Sciatic nerve (tissue), 2 donors: ENCODE measurements at regions not wholly inside any gene's neighbourhood (a gene's known extent, or its start where the extent isn't known, plus 50 kb on each side); places are given as distances from the start of the nearest gene placed in this dataset.

Source experiments
- ATAC-seq: fragments of 200-7000 bp; cut with Tn5 transposase; one replicate; pipeline ENCODE4 v1.9.1; 2020; ENCODE audit warnings: mild to moderate bottlenecking, moderate library complexity
- DNase-seq: peaks from one replicate; pipeline ENCODE4 v3.0.0-alpha.2; 2020; ENCODE audit warnings: low spot score
- intact Hi-C: fragments of 100-400 bp; cut with DNase I; formaldehyde crosslinking; loops from one replicate; pipeline ENCODE4 v1.14.2; 2022
- donor health status: DM: no; HTN: no; CAD: no.
- donor health status: DM: no; HTN: no; CAD: no.

GRCh38 chr1:189357317-189357716, 1120.3 kb downstream of the BRINP3 start:
- intact Hi-C loops = no loop called here
- DNase-seq (no peak), ATAC-seq (no peak)

GRCh38 chr1:189369612-189370011, 1108.1 kb downstream of the BRINP3 start:
- DNase-seq (no peak), ATAC-seq (no peak)
- intact Hi-C loops = no loop called here

DNA sequence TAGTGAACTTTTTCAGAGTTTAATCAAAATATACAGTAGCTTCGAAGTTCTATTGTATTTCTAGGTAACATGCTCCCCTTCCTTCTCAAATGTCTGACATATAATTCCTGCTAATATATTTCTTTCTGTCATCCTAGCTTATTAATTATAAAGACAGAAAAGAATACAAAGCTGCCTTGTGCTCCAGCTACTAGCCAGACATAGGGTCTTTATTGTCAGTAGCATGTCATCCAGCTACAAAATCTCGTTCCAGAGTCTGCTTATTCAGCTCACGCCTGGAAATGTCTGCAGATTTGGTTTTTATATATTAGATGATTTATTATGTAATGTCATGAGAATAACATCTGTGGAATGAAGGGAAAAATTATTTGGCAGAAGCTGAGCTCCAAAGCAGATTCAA, 1102.8 kb downstream of the BRINP3 start:
- DNase-seq (no peak), ATAC-seq (no peak)
- intact Hi-C loops = no loop called here

DNA sequence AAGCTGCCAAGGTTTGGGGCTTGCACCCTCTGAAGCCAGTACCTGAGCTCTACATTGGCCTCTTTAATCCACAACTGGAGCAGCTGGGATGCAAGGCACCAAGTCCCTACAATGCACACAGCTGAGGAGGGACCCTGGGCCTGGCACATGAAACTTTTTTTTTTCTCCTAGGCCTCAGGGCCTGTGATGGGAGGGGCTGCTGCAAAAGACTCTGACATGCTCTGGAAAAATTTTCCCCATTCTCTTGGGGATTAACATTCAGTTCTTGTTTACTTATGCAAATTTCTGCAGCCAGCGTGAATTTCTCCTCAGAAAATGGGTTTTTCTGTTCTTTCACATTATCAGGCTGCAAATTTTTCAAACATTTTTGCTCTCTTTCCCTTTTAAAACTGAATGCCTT, 1072.2 kb downstream of the BRINP3 start:
- ATAC-seq (no peak), DNase-seq (no peak)
- intact Hi-C loops = no loop called here

GRCh38 chr1:189409774-189410173, 1067.9 kb downstream of the BRINP3 start:
- no peak for ATAC-seq

GRCh38 chr1:189424746-189425331, 1052.8 kb downstream of the BRINP3 start:
- intact Hi-C loops = no loop called here
- no peak for DNase-seq
- no peak for ATAC-seq

More at GRCh38 chr1:189409774-189410173, 1067.9 kb downstream of the BRINP3 start:
- DNase-seq = no peak
- intact Hi-C loops = no loop called here

GRCh38 chr1:189429610-189430009, 1048.1 kb downstream of the BRINP3 start:
- DNase-seq (no peak), ATAC-seq (no peak)
- intact Hi-C loops = no loop called here

GRCh38 chr1:189431447-189431846, 1046.2 kb downstream of the BRINP3 start:
- intact Hi-C loops = no loop called here
- ATAC-seq (no peak), DNase-seq (no peak)

- DNase-seq = no peak
- intact Hi-C loops = no loop called here
- no peak for ATAC-seq
Measured at GRCh38 chr1:189432753-189433152, 1044.9 kb downstream of the BRINP3 start.

GRCh38 chr1:189434461-189434860, 1043.2 kb downstream of the BRINP3 start:
- intact Hi-C loops = no loop called here

DNA sequence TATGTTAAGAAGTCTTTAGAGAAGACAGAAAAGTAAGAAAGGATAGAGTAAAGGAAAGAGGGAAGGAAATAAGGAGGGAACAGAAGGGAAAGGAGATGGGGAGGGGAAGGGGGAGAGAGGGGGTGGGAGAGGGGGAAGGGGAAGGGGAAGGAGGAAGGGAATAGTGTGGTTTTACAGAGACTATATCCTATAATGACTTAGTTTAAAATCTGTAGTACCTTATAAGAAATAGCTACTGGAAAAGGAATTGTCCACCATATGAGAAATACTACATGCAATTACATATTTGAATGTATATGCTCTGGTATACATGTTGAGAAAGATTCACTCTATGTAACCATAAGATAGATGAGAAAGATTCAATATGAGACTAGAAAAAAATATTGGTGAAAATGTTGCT, 1042.3 kb downstream of the BRINP3 start:
- intact Hi-C loops = no loop called here
- ATAC-seq (no peak), DNase-seq (no peak)

More at GRCh38 chr1:189434461-189434860, 1043.2 kb downstream of the BRINP3 start:
- DNase-seq = no peak
- ATAC-seq = no peak

DNA sequence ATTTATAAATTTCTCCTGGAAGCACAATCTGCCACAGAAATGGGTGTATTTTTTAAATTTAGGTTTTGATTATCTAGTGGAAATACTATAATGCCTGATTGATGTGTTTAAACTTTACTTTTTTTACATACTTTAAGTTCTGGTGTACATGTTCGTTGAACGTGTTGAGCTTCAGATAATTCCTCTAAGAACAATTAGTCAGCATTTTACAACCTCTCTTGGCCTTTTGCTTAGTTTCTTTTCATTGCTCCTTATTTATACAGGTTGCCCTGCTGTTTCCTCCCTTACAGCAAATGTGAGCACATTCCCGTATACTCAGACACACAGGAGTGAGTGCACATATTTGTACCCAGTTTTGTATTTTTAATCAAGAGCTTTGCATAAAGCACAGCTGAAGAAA, 1038.9 kb downstream of the BRINP3 start:
- ATAC-seq (no peak), DNase-seq (no peak)
- intact Hi-C loops = no loop called here

DNA sequence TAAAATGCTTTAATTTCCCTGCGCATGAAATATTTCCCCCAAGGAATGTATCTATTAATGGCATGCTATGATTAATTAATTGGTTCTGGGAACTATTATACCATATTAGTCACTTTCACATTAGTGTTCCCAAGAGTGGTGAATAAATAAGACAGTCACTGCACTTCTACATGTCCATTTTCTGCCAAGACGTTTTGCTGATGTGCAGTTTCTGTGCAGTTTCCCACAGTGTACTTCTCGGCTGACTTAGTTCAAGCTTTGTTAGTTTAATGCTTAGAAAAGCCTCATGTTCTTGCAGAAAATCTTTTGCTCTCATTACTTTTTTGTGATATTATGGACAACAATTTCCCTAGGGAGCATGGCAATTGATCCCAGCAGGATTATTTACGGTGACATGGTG, 1014.5 kb downstream of the BRINP3 start:
- ATAC-seq (no peak), DNase-seq (no peak)
- intact Hi-C loops = no loop called here

DNA sequence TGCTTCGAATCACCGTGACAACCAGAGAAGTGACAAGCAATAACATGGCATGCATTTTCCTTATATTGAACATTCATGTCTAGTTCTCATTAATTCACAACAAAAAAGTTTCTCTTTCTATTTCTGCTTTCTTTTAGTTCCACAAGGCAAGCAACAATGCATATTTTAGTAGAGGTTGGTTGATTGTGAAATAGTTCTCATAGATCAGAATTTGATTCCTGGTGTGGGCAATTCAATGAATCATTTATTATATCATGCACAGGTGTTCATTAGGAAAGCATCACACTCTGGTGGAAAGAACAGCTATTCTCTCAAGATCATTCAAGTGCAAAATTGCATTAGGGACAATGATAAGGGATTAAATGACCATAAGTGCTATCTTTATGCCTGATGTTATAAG, 980.9 kb downstream of the BRINP3 start:
- no peak for DNase-seq
- no peak for ATAC-seq
- intact Hi-C loops = no loop called here

GRCh38 chr1:189499736-189500135, 977.9 kb downstream of the BRINP3 start:
- intact Hi-C loops = no loop called here
- ATAC-seq = no peak
- no peak for DNase-seq

DNA sequence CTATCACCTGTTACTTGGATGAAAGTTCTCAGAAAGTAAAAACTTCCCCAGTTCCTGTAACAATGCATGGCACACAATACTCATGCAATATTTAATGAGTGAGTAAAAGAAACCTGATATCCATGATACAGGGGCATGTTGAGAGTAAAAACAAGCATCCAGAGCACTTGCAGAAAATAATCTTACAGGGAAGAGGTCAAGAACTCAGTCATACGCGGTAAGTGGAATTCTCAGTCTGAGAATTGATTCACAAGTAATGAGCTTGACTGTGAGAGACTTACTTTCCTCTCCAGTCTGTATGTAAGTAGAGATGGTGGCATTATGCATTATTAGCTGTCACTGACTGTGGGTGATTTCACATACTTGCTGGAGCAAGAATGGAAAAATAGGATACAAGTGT, 976.9 kb downstream of the BRINP3 start:
- ATAC-seq = no peak
- no peak for DNase-seq

GRCh38 chr1:189510827-189511226, 966.8 kb downstream of the BRINP3 start:
- intact Hi-C loops = no loop called here

More for the DNA sequence above, 976.9 kb downstream of the BRINP3 start:
- intact Hi-C loops = no loop called here

DNA sequence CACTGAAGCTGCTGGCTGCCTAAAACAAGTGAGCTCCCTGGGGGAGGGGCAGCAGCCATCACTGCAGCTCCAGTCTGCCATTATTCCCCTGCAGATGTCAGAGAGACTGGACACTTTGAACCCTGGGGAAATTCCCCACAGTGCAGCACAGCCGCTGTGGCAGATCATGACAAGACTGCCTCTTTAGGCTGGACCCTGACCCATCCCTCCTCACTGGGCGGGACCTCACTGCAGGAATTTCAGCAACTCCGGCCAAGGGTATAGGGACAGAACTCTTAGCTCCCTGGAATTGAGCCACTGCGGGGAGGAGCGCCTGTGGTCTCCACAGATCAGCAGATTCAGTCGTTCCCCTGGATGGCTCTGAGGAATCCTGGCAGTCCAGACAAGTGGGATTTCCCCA, 964.6 kb downstream of the BRINP3 start:
- ATAC-seq (no peak), DNase-seq (no peak)
- intact Hi-C loops = no loop called here

More at GRCh38 chr1:189510827-189511226, 966.8 kb downstream of the BRINP3 start:
- DNase-seq (no peak), ATAC-seq (no peak)

DNA sequence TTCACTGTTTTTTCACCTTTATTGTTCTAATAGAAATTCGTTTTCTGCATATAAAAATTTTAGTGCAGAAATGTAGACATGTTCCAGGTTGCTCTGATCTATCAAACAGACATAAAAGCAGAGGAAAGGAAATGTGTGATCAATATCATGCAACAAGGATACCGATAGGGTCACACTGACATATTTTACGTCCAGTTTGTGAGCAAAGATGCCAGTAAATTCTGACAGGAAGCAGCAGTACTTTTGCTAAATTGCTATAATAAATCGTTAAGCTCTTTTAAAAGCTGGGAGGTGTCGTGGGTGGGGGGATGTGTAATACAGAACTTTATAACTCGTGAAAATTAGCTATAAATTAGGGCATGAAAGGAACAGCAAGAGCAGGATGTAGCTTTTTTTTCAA, 955.2 kb downstream of the BRINP3 start:
- no peak for ATAC-seq
- intact Hi-C loops = no loop called here
- no peak for DNase-seq

DNA sequence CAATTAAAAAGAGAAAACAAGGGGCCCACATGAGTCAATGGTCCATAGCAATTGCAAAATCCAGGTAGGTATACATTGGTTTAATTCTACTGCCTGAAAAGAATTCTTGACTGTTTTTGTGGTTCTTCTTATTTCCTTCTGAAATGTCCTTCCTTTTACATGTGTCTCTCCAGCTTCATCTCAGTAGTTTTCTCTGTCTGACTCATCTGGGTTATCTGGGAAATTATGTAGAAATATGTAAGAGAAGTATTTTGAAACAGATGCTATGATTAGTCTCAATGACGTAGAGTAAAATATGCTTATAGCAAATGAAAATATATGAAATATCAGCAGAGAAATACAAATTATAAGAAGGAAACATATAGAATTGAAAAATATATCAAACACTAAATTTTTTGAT, 953.2 kb downstream of the BRINP3 start:
- DNase-seq = no peak
- ATAC-seq = no peak
- intact Hi-C loops = no loop called here

DNA sequence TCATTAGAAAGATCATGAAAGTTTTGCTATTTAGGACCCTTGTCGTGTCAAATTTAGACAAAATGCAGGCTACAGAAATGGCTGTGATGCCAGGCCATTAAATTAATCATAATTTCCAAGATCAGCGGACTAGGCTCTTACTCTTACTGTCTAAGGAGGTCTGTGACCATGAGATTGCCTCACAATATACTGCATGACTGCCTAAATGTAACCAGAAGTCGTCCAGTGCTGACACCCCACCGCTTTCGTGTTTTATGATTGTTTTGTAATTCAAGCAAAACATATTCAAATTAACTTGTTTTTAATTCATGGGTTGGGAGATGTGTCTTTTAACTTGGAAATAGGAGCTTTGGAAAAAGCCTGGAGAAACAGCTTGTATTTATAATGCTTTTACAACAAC, 947.5 kb downstream of the BRINP3 start:
- no peak for ATAC-seq
- intact Hi-C loops = no loop called here
- no peak for DNase-seq

GRCh38 chr1:189538271-189538670, 939.4 kb downstream of the BRINP3 start:
- no peak for ATAC-seq
- intact Hi-C loops = no loop called here
- DNase-seq = no peak
